ENCODE measurements at regions not wholly inside any gene's neighbourhood (a gene's known extent, or its start where the extent isn't known, plus 50 kb on each side); places are given as distances from the start of the nearest gene placed in this dataset.

- Histone ChIP-seq H2BK120ac (ENCODE audit: low read depth, low read length) (no peak overlapping the region), H2AK5ac (ENCODE audit: low read length, severe bottlenecking) (no peak overlapping the region), H2BK5ac (ENCODE audit: low read depth, low read length, poor library complexity, severe bottlenecking) (no peak overlapping the region), H2BK15ac (ENCODE audit: low read depth, poor library complexity, severe bottlenecking) (no peak overlapping the region), H3K79me1 (replicated peaks; ENCODE audit: low read length, poor library complexity, severe bottlenecking) (no peaks in the 10 kb centered on the region), H3K4me3 (ENCODE audit: insufficient read depth in 1 of 2, low read depth in 1 of 2, low read length in 2 of 2) (no peak overlapping the region), H3K23ac (ENCODE audit: low read length in 2 of 2) (no peak overlapping the region), H3K9me3 (ENCODE audit: control insufficient read depth, low read length) (no peaks in the 10 kb centered on the region), H4K91ac (ENCODE audit: low read length) (no peak overlapping the region), H3K36me3 (ENCODE audit: control insufficient read depth in 1 of 2, insufficient read depth in 2 of 2, low read depth in 1 of 2, low read length in 2 of 2) (no peaks in the 10 kb centered on the region), H3K18ac (ENCODE audit: low read depth in 1 of 2, low read length in 2 of 2) (no peak overlapping the region), H2AFZ (ENCODE audit: low read depth, low read length) (no peak overlapping the region), H3K27ac (ENCODE audit: low read length, poor library complexity, severe bottlenecking) (no peak overlapping the region), H2BK12ac (ENCODE audit: low read length in 2 of 2) (no peak overlapping the region), H3K4ac (ENCODE audit: low read depth in 1 of 2, low read length in 2 of 2) (no peak overlapping the region), H3K4me2 (ENCODE audit: low read length, poor library complexity, severe bottlenecking) (no peak overlapping the region), H3K27me3 (ENCODE audit: control insufficient read depth in 1 of 2, insufficient read depth in 1 of 2, low read length in 2 of 2) (peaks cover 9 to 28% of the 10 kb centered on the region in 2 experiments), H3K9ac (ENCODE audit: low read length) (no peak overlapping the region), H4K8ac (ENCODE audit: low read length) (no peak overlapping the region), H3K14ac (ENCODE audit: low read length in 2 of 2) (no peak overlapping the region), H3K4me1 (ENCODE audit: control insufficient read depth, insufficient read depth, low read depth, low read length) (peaks cover 13% of the 10 kb centered on the region)
- no peak for DNase-seq
- 53% methylated on average over 4 of the region's 4 CpGs for WGBS
These were observed 65.4 kb upstream of the KCNK12 start for GRCh38 chr2:47636176-47636575.

- Histone ChIP-seq H2BK15ac (ENCODE audit: low read depth, poor library complexity, severe bottlenecking) (no peak overlapping the region), H3K4ac (ENCODE audit: low read depth in 1 of 2, low read length in 2 of 2) (no peak overlapping the region), H2AFZ (ENCODE audit: low read depth, low read length) (no peak overlapping the region), H2AK5ac (ENCODE audit: low read length, severe bottlenecking) (no peak overlapping the region), H3K9ac (ENCODE audit: low read length) (no peak overlapping the region), H2BK12ac (ENCODE audit: low read length in 2 of 2) (no peak overlapping the region), H3K27me3 (ENCODE audit: control insufficient read depth in 1 of 2, insufficient read depth in 1 of 2, low read length in 2 of 2) (peaks cover 7 to 19% of the 10 kb centered on the region in 2 experiments), H3K79me1 (replicated peaks; ENCODE audit: low read length, poor library complexity, severe bottlenecking) (no peaks in the 10 kb centered on the region), H3K4me1 (ENCODE audit: control insufficient read depth, insufficient read depth, low read depth, low read length) (peaks cover 15% of the 10 kb centered on the region), H4K8ac (ENCODE audit: low read length) (no peak overlapping the region), H3K9me3 (ENCODE audit: control insufficient read depth, low read length) (no peaks in the 10 kb centered on the region), H3K4me2 (ENCODE audit: low read length, poor library complexity, severe bottlenecking) (no peak overlapping the region), H4K91ac (ENCODE audit: low read length) (peak overlapping the region; percentile 56), H2BK5ac (ENCODE audit: low read depth, low read length, poor library complexity, severe bottlenecking) (no peak overlapping the region), H3K27ac (ENCODE audit: low read length, poor library complexity, severe bottlenecking) (no peak overlapping the region), H3K36me3 (ENCODE audit: control insufficient read depth in 1 of 2, insufficient read depth in 2 of 2, low read depth in 1 of 2, low read length in 2 of 2) (no peaks in the 10 kb centered on the region), H3K4me3 (ENCODE audit: insufficient read depth in 1 of 2, low read depth in 1 of 2, low read length in 2 of 2) (no peak overlapping the region), H3K23ac (ENCODE audit: low read length in 2 of 2) (no peak overlapping the region), H3K18ac (ENCODE audit: low read depth in 1 of 2, low read length in 2 of 2) (no peak overlapping the region), H3K14ac (ENCODE audit: low read length in 2 of 2) (no peak overlapping the region), H2BK120ac (ENCODE audit: low read depth, low read length) (no peak overlapping the region)
- WGBS, result 70% methylated on average over 3 of the region's 3 CpGs
- DNase-seq, result no peak
These were observed 62.0 kb upstream of the KCNK12 start for GRCh38 chr2:47632754-47633153.

- H3K23ac ChIP-seq (ENCODE audit: low read length in 2 of 2), result no peak overlapping the region
- H4K91ac ChIP-seq (ENCODE audit: low read length), result no peak overlapping the region
- H3K18ac ChIP-seq (ENCODE audit: low read depth in 1 of 2, low read length in 2 of 2), result peak overlapping the region in 1 of 2 experiments; percentile 11
- DNase-seq, result peak; percentile 71
- no peak overlapping the region for H3K9ac ChIP-seq (ENCODE audit: low read length)
- H2AFZ ChIP-seq (ENCODE audit: low read depth, low read length), result peak overlapping the region; percentile 3
- no peak overlapping the region for H3K4me2 ChIP-seq (ENCODE audit: low read length, poor library complexity, severe bottlenecking)
- no peak overlapping the region for H3K4ac ChIP-seq (ENCODE audit: low read depth in 1 of 2, low read length in 2 of 2)
- H2BK15ac ChIP-seq (ENCODE audit: low read depth, poor library complexity, severe bottlenecking), result no peak overlapping the region
- no peak overlapping the region for H3K4me3 ChIP-seq (ENCODE audit: insufficient read depth in 1 of 2, low read depth in 1 of 2, low read length in 2 of 2)
- no peak overlapping the region for H2BK120ac ChIP-seq (ENCODE audit: low read depth, low read length)
- H3K27ac ChIP-seq (ENCODE audit: low read length, poor library complexity, severe bottlenecking), result no peak overlapping the region
- peaks cover 15% of the 10 kb centered on the region for H3K4me1 ChIP-seq (ENCODE audit: control insufficient read depth, insufficient read depth, low read depth, low read length)
- no peak overlapping the region for H4K8ac ChIP-seq (ENCODE audit: low read length)
- no peak overlapping the region for H2AK5ac ChIP-seq (ENCODE audit: low read length, severe bottlenecking)
- H2BK5ac ChIP-seq (ENCODE audit: low read depth, low read length, poor library complexity, severe bottlenecking), result no peak overlapping the region
- peak overlapping the region in 1 of 2 experiments; percentile 32 for H2BK12ac ChIP-seq (ENCODE audit: low read length in 2 of 2)
- H3K79me1 ChIP-seq (replicated peaks; ENCODE audit: low read length, poor library complexity, severe bottlenecking), result no peaks in the 10 kb centered on the region
- peaks cover 2 to 10% of the 10 kb centered on the region in 2 experiments for H3K27me3 ChIP-seq (ENCODE audit: control insufficient read depth in 1 of 2, insufficient read depth in 1 of 2, low read length in 2 of 2)
- no peaks in the 10 kb centered on the region for H3K9me3 ChIP-seq (ENCODE audit: control insufficient read depth, low read length)
- 55% methylated on average over 12 of the region's 12 CpGs for WGBS
- no peak overlapping the region for H3K14ac ChIP-seq (ENCODE audit: low read length in 2 of 2)
- H3K36me3 ChIP-seq (ENCODE audit: control insufficient read depth in 1 of 2, insufficient read depth in 2 of 2, low read depth in 1 of 2, low read length in 2 of 2), result no peaks in the 10 kb centered on the region
These were observed 61.1 kb upstream of the KCNK12 start for GRCh38 chr2:47631792-47632398.

- Histone ChIP-seq H3K4me1 (ENCODE audit: control insufficient read depth, insufficient read depth, low read depth, low read length) (peaks cover 15% of the 10 kb centered on the region), H3K23ac (ENCODE audit: low read length in 2 of 2) (no peak overlapping the region), H3K27ac (ENCODE audit: low read length, poor library complexity, severe bottlenecking) (no peak overlapping the region), H2AK5ac (ENCODE audit: low read length, severe bottlenecking) (no peak overlapping the region), H2BK5ac (ENCODE audit: low read depth, low read length, poor library complexity, severe bottlenecking) (no peak overlapping the region), H3K9ac (ENCODE audit: low read length) (no peak overlapping the region), H3K36me3 (ENCODE audit: control insufficient read depth in 1 of 2, insufficient read depth in 2 of 2, low read depth in 1 of 2, low read length in 2 of 2) (no peaks in the 10 kb centered on the region), H4K8ac (ENCODE audit: low read length) (no peak overlapping the region), H3K9me3 (ENCODE audit: control insufficient read depth, low read length) (no peaks in the 10 kb centered on the region), H2BK15ac (ENCODE audit: low read depth, poor library complexity, severe bottlenecking) (peak overlapping the region; percentile 12), H4K91ac (ENCODE audit: low read length) (no peak overlapping the region), H3K14ac (ENCODE audit: low read length in 2 of 2) (no peak overlapping the region), H3K27me3 (ENCODE audit: control insufficient read depth in 1 of 2, insufficient read depth in 1 of 2, low read length in 2 of 2) (peaks cover 1 to 4% of the 10 kb centered on the region in 2 experiments), H3K18ac (ENCODE audit: low read depth in 1 of 2, low read length in 2 of 2) (no peak overlapping the region), H3K4ac (ENCODE audit: low read depth in 1 of 2, low read length in 2 of 2) (no peak overlapping the region), H3K4me2 (ENCODE audit: low read length, poor library complexity, severe bottlenecking) (no peak overlapping the region), H3K4me3 (ENCODE audit: insufficient read depth in 1 of 2, low read depth in 1 of 2, low read length in 2 of 2) (no peak overlapping the region), H2AFZ (ENCODE audit: low read depth, low read length) (no peak overlapping the region), H3K79me1 (replicated peaks; ENCODE audit: low read length, poor library complexity, severe bottlenecking) (no peaks in the 10 kb centered on the region), H2BK120ac (ENCODE audit: low read depth, low read length) (no peak overlapping the region), H2BK12ac (ENCODE audit: low read length in 2 of 2) (no peak overlapping the region)
- no peak for DNase-seq
- WGBS, result 100% methylated on average over 6 of the region's 6 CpGs
These were observed 60.5 kb upstream of the KCNK12 start for GRCh38 chr2:47631306-47631705.
